K562 (cell line): ENCODE measurements at regions not wholly inside any gene's neighbourhood (a gene's known extent, or its start where the extent isn't known, plus 50 kb on each side); places are given as distances from the start of the nearest gene placed in this dataset.

Source experiments
- ADNP ChIP-seq: fragments of 200-800 bp; sonication (Bioruptor generic); IDR thresholded peaks from 2 replicates; pipeline ENCODE4 v1.6.1; 2016; ENCODE audit warnings: missing genetic modification characterization, missing compliant biosample characterization
- CBFA2T3 ChIP-seq: fragments of 450-650 bp; IDR thresholded peaks from 2 replicates; pipeline ENCODE4 v1.6.1; 2017
- ESRRA ChIP-seq: fragments of 450-650 bp; IDR thresholded peaks from 2 replicates; pipeline ENCODE4 v1.6.1; 2014; ENCODE audit warnings: low read depth, mild to moderate bottlenecking, moderate library complexity, borderline replicate concordance
- FOXM1 ChIP-seq, 2 experiments: fragments of 450-650 bp in 1 of 2; sonication (generic) in 1 of 2; formaldehyde crosslinking in 1 of 2; IDR thresholded peaks; 2 replicates each; pipeline versions ENCODE4 v1.6.1 to v1.9.0; 2017 to 2022; ENCODE audit warnings: low read depth in 2 of 2, mild to moderate bottlenecking in 2 of 2, missing genetic modification reagents in 1 of 2, moderate library complexity in 1 of 2
- LEF1 ChIP-seq: fragments of 450-650 bp; IDR thresholded peaks from 2 replicates; pipeline ENCODE4 v1.6.1; 2016; ENCODE audit warnings: mild to moderate bottlenecking
- MAFG ChIP-seq: fragments of 450-650 bp; conservative IDR thresholded peaks from 2 replicates; pipeline ENCODE4 v1.6.1; 2016; ENCODE audit warnings: missing genetic modification characterization, missing compliant biosample characterization
- MLLT1 ChIP-seq, 2 experiments: fragments of 450-650 bp; IDR thresholded peaks; 2 replicates each; pipeline ENCODE4 v1.6.1; 2016
- SP2 ChIP-seq: IDR thresholded peaks from 2 replicates; pipeline ENCODE4 v1.6.1; 2011; ENCODE audit warnings: mild to moderate bottlenecking, low read depth, low read length, moderate library complexity; ENCODE audit not compliant: poor library complexity, severe bottlenecking; ENCODE audit errors: extremely low read depth
- TRIM24 ChIP-seq, 2 experiments: fragments of 450-650 bp; IDR thresholded peaks; 2 replicates each; pipeline ENCODE4 v1.6.1; 2016
- YY1 ChIP-seq, 3 experiments: IDR thresholded peaks; 2 replicates each; pipeline ENCODE4 v1.6.1; 2011; ENCODE audit warnings: low read length in 2 of 3, mild to moderate bottlenecking in 2 of 3, moderate library complexity in 2 of 3, borderline replicate concordance in 1 of 3, control low read depth in 1 of 3, low read depth in 1 of 3; ENCODE audit not compliant: insufficient read depth in 3 of 3, insufficient replicate concordance in 2 of 3, control insufficient read depth in 1 of 3, insufficient read length in 1 of 3; ENCODE audit errors: extremely low read depth in 1 of 3
- ZBTB40 ChIP-seq, 2 experiments: fragments of 450-650 bp in 1 of 2; sonication (generic) in 1 of 2; formaldehyde crosslinking in 1 of 2; IDR thresholded peaks; 2 replicates each; pipeline versions ENCODE4 v1.7.1 to v1.9.0; 2016 to 2022; ENCODE audit warnings: inconsistent platforms in 1 of 2, mild to moderate bottlenecking in 1 of 2, missing genetic modification reagents in 1 of 2
- ZNF175 ChIP-seq: fragments of 200-800 bp; sonication (Bioruptor generic); IDR thresholded peaks from 2 replicates; pipeline ENCODE4 v1.6.1; 2016; ENCODE audit warnings: low read depth, mild to moderate bottlenecking, missing genetic modification characterization, missing compliant biosample characterization
- TF ChIP-seq, protein P1 (sequence below), 2 experiments: fragments of 450-650 bp; conservative IDR thresholded peaks; 2 replicates each; pipeline ENCODE4 v1.6.1; 2017; ENCODE audit warnings: mild to moderate bottlenecking in 2 of 2, moderate library complexity in 2 of 2

DNA sequence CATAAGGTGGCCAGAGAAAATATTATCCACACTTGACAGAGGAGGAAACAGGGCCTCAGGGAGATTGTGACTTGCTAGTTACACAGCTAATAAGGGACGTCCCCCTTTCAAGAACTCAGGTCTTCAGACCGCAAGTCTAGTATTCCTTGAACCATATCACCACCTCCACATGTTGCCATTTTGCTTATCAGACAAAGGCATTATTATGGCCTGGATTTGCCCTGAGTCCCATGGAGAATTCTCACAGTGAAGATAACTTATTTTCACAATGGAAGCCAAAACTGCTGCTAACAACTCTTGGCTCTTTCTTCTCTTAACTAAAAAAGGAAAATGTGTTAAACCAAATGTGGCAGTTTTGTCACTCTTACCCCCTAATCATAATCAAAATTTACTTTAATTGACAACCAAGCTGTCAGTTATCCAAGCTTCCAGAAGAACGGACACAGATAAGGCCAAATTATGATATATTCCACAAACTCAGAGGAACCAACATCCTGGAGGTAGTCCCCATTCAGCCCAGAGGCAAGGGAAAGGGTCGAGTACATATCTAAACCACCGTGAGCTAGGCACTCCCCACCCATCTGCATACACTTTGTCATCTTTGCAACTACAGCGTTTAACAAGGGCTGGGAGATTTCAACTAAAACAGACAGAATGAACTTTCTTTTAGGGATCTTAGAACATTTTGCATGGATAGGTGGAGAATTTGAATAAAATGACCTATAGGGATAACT lies 63.6 kb upstream of the THBS1 start (continued):
- TF ChIP-seq SP2 = no peak
- TF ChIP-seq, protein P1, sequence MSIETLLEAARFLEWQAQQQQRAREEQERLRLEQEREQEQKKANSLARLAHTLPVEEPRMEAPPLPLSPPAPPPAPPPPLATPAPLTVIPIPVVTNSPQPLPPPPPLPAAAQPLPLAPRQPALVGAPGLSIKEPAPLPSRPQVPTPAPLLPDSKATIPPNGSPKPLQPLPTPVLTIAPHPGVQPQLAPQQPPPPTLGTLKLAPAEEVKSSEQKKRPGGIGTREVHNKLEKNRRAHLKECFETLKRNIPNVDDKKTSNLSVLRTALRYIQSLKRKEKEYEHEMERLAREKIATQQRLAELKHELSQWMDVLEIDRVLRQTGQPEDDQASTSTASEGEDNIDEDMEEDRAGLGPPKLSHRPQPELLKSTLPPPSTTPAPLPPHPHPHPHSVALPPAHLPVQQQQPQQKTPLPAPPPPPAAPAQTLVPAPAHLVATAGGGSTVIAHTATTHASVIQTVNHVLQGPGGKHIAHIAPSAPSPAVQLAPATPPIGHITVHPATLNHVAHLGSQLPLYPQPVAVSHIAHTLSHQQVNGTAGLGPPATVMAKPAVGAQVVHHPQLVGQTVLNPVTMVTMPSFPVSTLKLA (conservative IDR thresholded peaks at IDR 0.05) = 0 out of 4 replicates have a peak, but pooled peaks of 1 of the 2 experiments have one; percentile 15
- TF ChIP-seq ESRRA = peak; percentile 56; the same call in 1 of the 2 replicates
- TF ChIP-seq MLLT1 (IDR thresholded peaks at IDR 0.05) = peak in 1 of 2 experiments; percentile 69; a peak in 1 of 4 replicates
- TF ChIP-seq TRIM24 (IDR thresholded peaks at IDR 0.05) = peak in 1 of 2 experiments; percentile 61; a peak in 1 of 4 replicates
- no peak for TF ChIP-seq ZBTB40 (IDR thresholded peaks at IDR 0.05)
- TF ChIP-seq ZBTB40 (CRISPR knock-in tag; IDR thresholded peaks at IDR 0.05) = no peak
- TF ChIP-seq LEF1 = peak; percentile 71
- 0 out of 2 replicates have a peak, but pooled peaks have one; percentile 39 for TF ChIP-seq ZNF175
- TF ChIP-seq MAFG (tag) = peak; percentile 25; the same call in 1 of the 2 replicates
- TF ChIP-seq ADNP (tag) = 0 out of 2 replicates have a peak, but pooled peaks have one; percentile 47
- TF ChIP-seq CBFA2T3 = peak; percentile 94
- peak in 1 of 3 experiments; percentile 28 for TF ChIP-seq YY1 (IDR thresholded peaks at IDR 0.05; ENCODE audit: borderline replicate concordance in 1 of 3, control insufficient read depth in 1 of 3, extremely low read depth in 1 of 3, insufficient read depth in 3 of 3, insufficient read length in 1 of 3, insufficient replicate concordance in 2 of 3, low read depth in 1 of 3, low read length in 2 of 3)
- peak; percentile 69; the same call in 1 of the 2 replicates for TF ChIP-seq FOXM1 (IDR thresholded peaks at IDR 0.05; ENCODE audit: low read depth)
- no peak for TF ChIP-seq FOXM1 (CRISPR knock-in tag; IDR thresholded peaks at IDR 0.05; ENCODE audit: low read depth)
